ENCODE measurements at regions not wholly inside any gene's neighbourhood (a gene's known extent, or its start where the extent isn't known, plus 50 kb on each side); places are given as distances from the start of the nearest gene placed in this dataset.

GRCh38 chr7:54115028-54115763 is 427.0 kb upstream of the VSTM2A start:
- no peak overlapping the region for H3K4me2 ChIP-seq (ENCODE audit: low read length)
- POLR2A ChIA-PET (ENCODE audit: unreplicated experiment) = no interaction called here
- no peaks in the 10 kb centered on the region for H3K27me3 ChIP-seq (ENCODE audit: low read length)
- no peak for ATAC-seq
- no peaks in the 10 kb centered on the region for H3K9me2 ChIP-seq (replicated peaks; ENCODE audit: low read length)
- H3K9ac ChIP-seq (ENCODE audit: low read length) = no peak overlapping the region
- H3K79me2 ChIP-seq (ENCODE audit: low read length) = no peaks in the 10 kb centered on the region
- no peaks in the 10 kb centered on the region for H3K4me1 ChIP-seq (ENCODE audit: insufficient read depth, low read length)
- no peak overlapping the region for H2AFZ ChIP-seq (ENCODE audit: low read length)
- H3K9me3 ChIP-seq (ENCODE audit: low read length) = no peaks in the 10 kb centered on the region
- no peaks in the 10 kb centered on the region for H3K36me3 ChIP-seq (ENCODE audit: low read depth, low read length)
- BruUV-seq (replicated peaks) = no TSS peak
- no peaks in the 10 kb centered on the region for H4K20me1 ChIP-seq (ENCODE audit: low read length)
- no peak overlapping the region for H3K4me3 ChIP-seq (ENCODE audit: low read length)
- no peak for TF ChIP-seq EZH2phosphoT487 (IDR thresholded peaks at IDR 0.05; ENCODE audit: borderline replicate concordance, low read length)
- TF ChIP-seq EZH2 (IDR thresholded peaks at IDR 0.05; ENCODE audit: low read length, unreplicated experiment) = no peak
- TF ChIP-seq CTCF (conservative IDR thresholded peaks at IDR 0.05; ENCODE audit: low read depth, low read length) = no peak
- CTCF ChIA-PET = no interaction called here
- no peak for DNase-seq
- intact Hi-C loops (cut with micrococcal nuclease) = no loop called here
- no peak overlapping the region for H3K27ac ChIP-seq (ENCODE audit: low read length)
- no peaks in the 10 kb centered on the region for H3F3A ChIP-seq (ENCODE audit: low read length, unreplicated experiment)

- Histone ChIP-seq H3K9ac (ENCODE audit: low read length) (no peak overlapping the region), H3K4me3 (ENCODE audit: low read length) (no peak overlapping the region), H3K27ac (ENCODE audit: low read length) (no peak overlapping the region), H3K9me3 (ENCODE audit: low read length) (no peaks in the 10 kb centered on the region), H3K36me3 (ENCODE audit: low read depth, low read length) (no peaks in the 10 kb centered on the region), H3F3A (ENCODE audit: low read length, unreplicated experiment) (no peaks in the 10 kb centered on the region), H3K4me2 (ENCODE audit: low read length) (no peak overlapping the region), H3K27me3 (ENCODE audit: low read length) (no peaks in the 10 kb centered on the region), H3K9me2 (replicated peaks; ENCODE audit: low read length) (no peaks in the 10 kb centered on the region), H3K4me1 (ENCODE audit: insufficient read depth, low read length) (no peaks in the 10 kb centered on the region), H2AFZ (ENCODE audit: low read length) (no peak overlapping the region), H4K20me1 (ENCODE audit: low read length) (no peaks in the 10 kb centered on the region), H3K79me2 (ENCODE audit: low read length) (no peaks in the 10 kb centered on the region)
- CTCF ChIA-PET = no interaction called here
- no peak for ATAC-seq
- no TSS peak for BruUV-seq (replicated peaks)
- intact Hi-C loops (cut with micrococcal nuclease) = no loop called here
- no peak for DNase-seq
- TF ChIP-seq CTCF (conservative IDR thresholded peaks at IDR 0.05; ENCODE audit: low read depth, low read length) (no peak), EZH2phosphoT487 (IDR thresholded peaks at IDR 0.05; ENCODE audit: borderline replicate concordance, low read length) (no peak), EZH2 (IDR thresholded peaks at IDR 0.05; ENCODE audit: low read length, unreplicated experiment) (no peak)
- POLR2A ChIA-PET (ENCODE audit: unreplicated experiment) = no interaction called here
These were observed 425.2 kb upstream of the VSTM2A start for GRCh38 chr7:54116956-54117355.

- Histone ChIP-seq H3K4me3 (ENCODE audit: low read length) (no peak overlapping the region), H4K20me1 (ENCODE audit: low read length) (no peaks in the 10 kb centered on the region), H2AFZ (ENCODE audit: low read length) (no peak overlapping the region), H3K4me1 (ENCODE audit: insufficient read depth, low read length) (no peaks in the 10 kb centered on the region), H3K79me2 (ENCODE audit: low read length) (no peaks in the 10 kb centered on the region), H3K9me3 (ENCODE audit: low read length) (no peaks in the 10 kb centered on the region), H3K9ac (ENCODE audit: low read length) (no peak overlapping the region), H3K4me2 (ENCODE audit: low read length) (no peak overlapping the region), H3K36me3 (ENCODE audit: low read depth, low read length) (no peaks in the 10 kb centered on the region), H3K27ac (ENCODE audit: low read length) (no peak overlapping the region), H3K27me3 (ENCODE audit: low read length) (no peaks in the 10 kb centered on the region), H3F3A (ENCODE audit: low read length, unreplicated experiment) (no peaks in the 10 kb centered on the region), H3K9me2 (replicated peaks; ENCODE audit: low read length) (no peaks in the 10 kb centered on the region)
- DNase-seq (no peak), ATAC-seq (no peak)
- intact Hi-C loops (cut with micrococcal nuclease) = no loop called here
- no TSS peak for BruUV-seq (replicated peaks)
- ChIA-PET CTCF (no interaction called here), POLR2A (ENCODE audit: unreplicated experiment) (no interaction called here)
- TF ChIP-seq EZH2 (IDR thresholded peaks at IDR 0.05; ENCODE audit: low read length, unreplicated experiment) (no peak), EZH2phosphoT487 (IDR thresholded peaks at IDR 0.05; ENCODE audit: borderline replicate concordance, low read length) (no peak), CTCF (conservative IDR thresholded peaks at IDR 0.05; ENCODE audit: low read depth, low read length) (no peak)
These were observed 413.1 kb upstream of the VSTM2A start for GRCh38 chr7:54129035-54129434.
